ENCODE measurements at regions not wholly inside any gene's neighbourhood (a gene's known extent, or its start where the extent isn't known, plus 50 kb on each side); places are given as distances from the start of the nearest gene placed in this dataset.

- Histone ChIP-seq H3K9ac (ENCODE audit: low read depth, low read length) (no peak overlapping the region), H3K27me3 (ENCODE audit: insufficient read depth, low read length, poor library complexity) (no peaks in the 10 kb centered on the region), H2AFZ (ENCODE audit: low read depth, low read length) (no peak overlapping the region), H3K4me3 (ENCODE audit: low read depth in 1 of 2, low read length in 2 of 2) (no peak overlapping the region), H3K79me2 (ENCODE audit: insufficient read depth, low read length) (no peaks in the 10 kb centered on the region), H3K4me2 (ENCODE audit: insufficient read depth, low read length) (no peak overlapping the region), H3K36me3 (ENCODE audit: insufficient read depth, low read length) (no peaks in the 10 kb centered on the region), H3K9me3 (ENCODE audit: insufficient read depth, low read length, severe bottlenecking) (no peaks in the 10 kb centered on the region), H4K20me1 (ENCODE audit: insufficient read depth, low read length) (no peaks in the 10 kb centered on the region), H3K4me1 (ENCODE audit: insufficient read depth, low read length) (no peaks in the 10 kb centered on the region), H3K27ac (ENCODE audit: low read length) (no peak overlapping the region)
- DNase-seq (no peak), ATAC-seq (ENCODE audit: insufficient read depth, low read depth) (no peak)
- TF ChIP-seq EZH2 (IDR thresholded peaks at IDR 0.05; ENCODE audit: borderline replicate concordance, low read depth, low read length, severe bottlenecking) (no peak), CTCF (IDR thresholded peaks at IDR 0.05; ENCODE audit: borderline replicate concordance, extremely low read depth, low read length, poor library complexity, severe bottlenecking) (no peak)
Observed at GRCh38 chr10:117759266-117759665, 216.7 kb downstream of the EMX2 start.

GRCh38 chr10:117761695-117762094, 219.1 kb downstream of the EMX2 start:
- H2AFZ ChIP-seq (ENCODE audit: low read depth, low read length), result no peak overlapping the region
- H3K4me2 ChIP-seq (ENCODE audit: insufficient read depth, low read length), result no peak overlapping the region

GRCh38 chr10:117762126-117762818, 219.7 kb downstream of the EMX2 start:
- Histone ChIP-seq H3K36me3 (ENCODE audit: insufficient read depth, low read length) (no peaks in the 10 kb centered on the region), H3K4me2 (ENCODE audit: insufficient read depth, low read length) (no peak overlapping the region), H3K9ac (ENCODE audit: low read depth, low read length) (no peak overlapping the region), H3K27me3 (ENCODE audit: insufficient read depth, low read length, poor library complexity) (no peaks in the 10 kb centered on the region), H4K20me1 (ENCODE audit: insufficient read depth, low read length) (no peaks in the 10 kb centered on the region), H3K79me2 (ENCODE audit: insufficient read depth, low read length) (no peaks in the 10 kb centered on the region), H3K27ac (ENCODE audit: low read length) (no peak overlapping the region), H3K9me3 (ENCODE audit: insufficient read depth, low read length, severe bottlenecking) (no peaks in the 10 kb centered on the region), H3K4me3 (ENCODE audit: low read depth in 1 of 2, low read length in 2 of 2) (no peak overlapping the region), H2AFZ (ENCODE audit: low read depth, low read length) (no peak overlapping the region), H3K4me1 (ENCODE audit: insufficient read depth, low read length) (no peaks in the 10 kb centered on the region)
- DNase-seq, result no peak
- TF ChIP-seq EZH2 (IDR thresholded peaks at IDR 0.05; ENCODE audit: borderline replicate concordance, low read depth, low read length, severe bottlenecking) (no peak), CTCF (IDR thresholded peaks at IDR 0.05; ENCODE audit: borderline replicate concordance, extremely low read depth, low read length, poor library complexity, severe bottlenecking) (no peak)
- ATAC-seq (ENCODE audit: insufficient read depth, low read depth), result no peak

More at GRCh38 chr10:117761695-117762094, 219.1 kb downstream of the EMX2 start:
- H3K27me3 ChIP-seq (ENCODE audit: insufficient read depth, low read length, poor library complexity), result no peaks in the 10 kb centered on the region
- H3K4me1 ChIP-seq (ENCODE audit: insufficient read depth, low read length), result no peaks in the 10 kb centered on the region
- H3K79me2 ChIP-seq (ENCODE audit: insufficient read depth, low read length), result no peaks in the 10 kb centered on the region
- DNase-seq, result no peak
- no peak overlapping the region for H3K27ac ChIP-seq (ENCODE audit: low read length)
- no peak for ATAC-seq (ENCODE audit: insufficient read depth, low read depth)
- no peak overlapping the region for H3K9ac ChIP-seq (ENCODE audit: low read depth, low read length)
- H3K4me3 ChIP-seq (ENCODE audit: low read depth in 1 of 2, low read length in 2 of 2), result no peak overlapping the region
- TF ChIP-seq EZH2 (IDR thresholded peaks at IDR 0.05; ENCODE audit: borderline replicate concordance, low read depth, low read length, severe bottlenecking) (no peak), CTCF (IDR thresholded peaks at IDR 0.05; ENCODE audit: borderline replicate concordance, extremely low read depth, low read length, poor library complexity, severe bottlenecking) (no peak)
- no peaks in the 10 kb centered on the region for H3K9me3 ChIP-seq (ENCODE audit: insufficient read depth, low read length, severe bottlenecking)
- no peaks in the 10 kb centered on the region for H4K20me1 ChIP-seq (ENCODE audit: insufficient read depth, low read length)
- no peaks in the 10 kb centered on the region for H3K36me3 ChIP-seq (ENCODE audit: insufficient read depth, low read length)
